Thyroid gland (tissue), 4 donors: ENCODE measurements at regions not wholly inside any gene's neighbourhood (a gene's known extent, or its start where the extent isn't known, plus 50 kb on each side); places are given as distances from the start of the nearest gene placed in this dataset.

Experiments used
- CTCF ChIP-seq, 6 experiments: fragments of 200-600 bp in 3 of 6; fragments of 450-650 bp in 3 of 6; sonication (generic) in 3 of 6; IDR thresholded peaks; one replicate each; pipeline ENCODE4 v1.5.1; 2016 to 2019; ENCODE audit warnings: antibody characterized with exemption in 6 of 6, mild to moderate bottlenecking in 2 of 6, inconsistent platforms in 1 of 6, moderate library complexity in 1 of 6
- POLR2A ChIP-seq, 2 donors: fragments of 450-650 bp; IDR thresholded peaks; one replicate each; pipeline ENCODE4 v1.6.1; 2017; ENCODE audit warnings: antibody characterized with exemption in 2 of 2, mild to moderate bottlenecking in 2 of 2, moderate library complexity in 1 of 2

- TF ChIP-seq POLR2A (IDR thresholded peaks at IDR 0.05) = no peak
- TF ChIP-seq CTCF (IDR thresholded peaks at IDR 0.05) = no peak
Measured at GRCh38 chr17:73802871-73803270, 158.6 kb upstream of the SDK2 start.
